ENCODE measurements at regions not wholly inside any gene's neighbourhood (a gene's known extent, or its start where the extent isn't known, plus 50 kb on each side); places are given as distances from the start of the nearest gene placed in this dataset.

DNA sequence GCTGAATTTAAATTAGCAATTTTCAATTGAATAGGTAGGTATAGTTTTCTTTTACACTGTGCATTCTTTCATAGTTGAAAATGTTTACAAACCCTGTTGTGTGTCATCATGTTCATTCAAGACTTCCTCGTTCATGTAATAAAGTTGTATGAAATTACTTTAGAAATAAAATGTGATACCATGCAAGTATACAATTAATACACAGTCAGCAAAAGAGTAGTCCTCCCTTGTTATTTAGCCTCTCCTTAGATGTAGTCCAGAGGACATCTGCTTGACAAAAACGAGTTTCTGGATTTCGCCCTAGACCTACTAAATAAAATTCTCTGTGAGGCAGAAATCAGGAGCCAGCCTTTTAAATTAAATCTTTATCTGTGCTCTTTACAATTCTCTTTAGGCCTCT is 231.6 kb downstream of the CXXC4 start:
- no peaks in the 10 kb centered on the region for H3K9me3 ChIP-seq
- CTCF ChIA-PET = no interaction called here
- H3K27me3 ChIP-seq (ENCODE audit: insufficient read depth) = no peaks in the 10 kb centered on the region
- no peak overlapping the region for H3K27ac ChIP-seq (ENCODE audit: low read depth in 2 of 2, low read length in 1 of 2)
- POLR2A ChIA-PET = no interaction called here
- 2% methylated on average over 3 of the region's 3 CpGs for WGBS (ENCODE audit: low lambda C conversion rate)
- no peaks in the 10 kb centered on the region for H3F3A ChIP-seq (replicated peaks; ENCODE audit: insufficient read depth)
- H3K36me3 ChIP-seq (replicated peaks in 1 of 2; ENCODE audit: control insufficient read depth in 1 of 2, insufficient read depth in 2 of 2, low read length in 1 of 2) = no peaks in the 10 kb centered on the region
- no peaks in the 10 kb centered on the region for H3K79me2 ChIP-seq (ENCODE audit: insufficient read depth)
- H3K9ac ChIP-seq = no peak overlapping the region
- no peak overlapping the region for H3K4me2 ChIP-seq
- TF ChIP-seq CHD2 (IDR thresholded peaks at IDR 0.05; ENCODE audit: low read length, partially characterized antibody) (no peak), RCOR1 (IDR thresholded peaks at IDR 0.05; ENCODE audit: low read length) (no peak), JUND (IDR thresholded peaks at IDR 0.05) (no peak), RAD21 (IDR thresholded peaks at IDR 0.05; ENCODE audit: low read length) (no peak), MXI1 (IDR thresholded peaks at IDR 0.05; ENCODE audit: low read depth, low read length) (no peak), TCF12 (IDR thresholded peaks at IDR 0.05) (no peak), YY1 (IDR thresholded peaks at IDR 0.05; ENCODE audit: low read depth) (no peak)
- no peak overlapping the region for H3K4me3 ChIP-seq (ENCODE audit: low read depth in 2 of 2, low read length in 1 of 2)
- no peak overlapping the region for H2AFZ ChIP-seq (ENCODE audit: low read depth)
- no peak for DNase-seq
- no peaks in the 10 kb centered on the region for H3K9me2 ChIP-seq
- H4K20me1 ChIP-seq (ENCODE audit: insufficient read depth) = no peaks in the 10 kb centered on the region
- H3K4me1 ChIP-seq (ENCODE audit: control insufficient read depth in 1 of 2, insufficient read depth in 2 of 2, low read depth in 1 of 2, low read length in 1 of 2) = no peaks in the 10 kb centered on the region

DNA sequence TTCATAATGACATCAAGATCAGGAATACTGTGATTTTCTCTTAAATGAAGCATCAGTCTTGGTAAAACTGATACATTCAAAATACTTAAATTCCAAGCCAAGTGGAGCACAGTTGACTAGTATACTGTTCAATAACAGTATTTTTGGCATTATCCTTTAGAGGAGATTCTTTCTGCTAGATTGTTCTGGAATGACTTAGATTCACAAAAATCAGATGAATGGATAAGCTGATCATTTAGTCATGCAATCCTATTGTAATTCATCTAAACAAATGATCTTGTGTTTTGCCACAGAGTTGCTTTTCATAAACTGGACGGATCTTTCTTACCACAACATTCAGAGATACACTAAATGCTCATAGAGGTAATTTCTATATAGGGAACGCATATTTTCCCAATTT is 232.0 kb downstream of the CXXC4 start:
- POLR2A ChIA-PET = no interaction called here
- WGBS (ENCODE audit: low lambda C conversion rate) = 13% methylated on average over 2 of the region's 2 CpGs
- no peak overlapping the region for H2AFZ ChIP-seq (ENCODE audit: low read depth)
- no peak overlapping the region for H3K9ac ChIP-seq
- no peaks in the 10 kb centered on the region for H3F3A ChIP-seq (replicated peaks; ENCODE audit: insufficient read depth)
- H3K36me3 ChIP-seq (replicated peaks in 1 of 2; ENCODE audit: control insufficient read depth in 1 of 2, insufficient read depth in 2 of 2, low read length in 1 of 2) = no peaks in the 10 kb centered on the region
- no peak overlapping the region for H3K4me2 ChIP-seq
- no peaks in the 10 kb centered on the region for H3K4me1 ChIP-seq (ENCODE audit: control insufficient read depth in 1 of 2, insufficient read depth in 2 of 2, low read depth in 1 of 2, low read length in 1 of 2)
- no peaks in the 10 kb centered on the region for H4K20me1 ChIP-seq (ENCODE audit: insufficient read depth)
- no peak for DNase-seq
- no peak overlapping the region for H3K4me3 ChIP-seq (ENCODE audit: low read depth in 2 of 2, low read length in 1 of 2)
- H3K79me2 ChIP-seq (ENCODE audit: insufficient read depth) = no peaks in the 10 kb centered on the region
- H3K9me3 ChIP-seq = no peaks in the 10 kb centered on the region
- TF ChIP-seq GABPA (IDR thresholded peaks at IDR 0.05; ENCODE audit: low read depth) (no peak), CTCF (IDR thresholded peaks at IDR 0.05) (no peak), NFIC (IDR thresholded peaks at IDR 0.05; ENCODE audit: borderline replicate concordance) (no peak), CHD2 (IDR thresholded peaks at IDR 0.05; ENCODE audit: low read length, partially characterized antibody) (no peak), FOSL2 (IDR thresholded peaks at IDR 0.05; ENCODE audit: borderline replicate concordance, low read depth) (no peak), NRF1 (IDR thresholded peaks at IDR 0.05; ENCODE audit: low read depth, low read length) (no peak), MXI1 (IDR thresholded peaks at IDR 0.05; ENCODE audit: low read depth, low read length) (no peak), TAF1 (IDR thresholded peaks at IDR 0.05; ENCODE audit: borderline replicate concordance, low read depth, low read length) (no peak), POLR2AphosphoS5 (IDR thresholded peaks at IDR 0.05; ENCODE audit: low read depth, low read length) (no peak), SIN3A (IDR thresholded peaks at IDR 0.05; ENCODE audit: borderline replicate concordance, low read depth, low read length) (no peak), USF2 (IDR thresholded peaks at IDR 0.05; ENCODE audit: borderline replicate concordance, low read depth, low read length) (no peak), EP300 (IDR thresholded peaks at IDR 0.05; ENCODE audit: borderline replicate concordance in 1 of 2, low read depth in 1 of 2, low read length in 1 of 2) (no peak)
- TF ChIP-seq, protein P1, sequence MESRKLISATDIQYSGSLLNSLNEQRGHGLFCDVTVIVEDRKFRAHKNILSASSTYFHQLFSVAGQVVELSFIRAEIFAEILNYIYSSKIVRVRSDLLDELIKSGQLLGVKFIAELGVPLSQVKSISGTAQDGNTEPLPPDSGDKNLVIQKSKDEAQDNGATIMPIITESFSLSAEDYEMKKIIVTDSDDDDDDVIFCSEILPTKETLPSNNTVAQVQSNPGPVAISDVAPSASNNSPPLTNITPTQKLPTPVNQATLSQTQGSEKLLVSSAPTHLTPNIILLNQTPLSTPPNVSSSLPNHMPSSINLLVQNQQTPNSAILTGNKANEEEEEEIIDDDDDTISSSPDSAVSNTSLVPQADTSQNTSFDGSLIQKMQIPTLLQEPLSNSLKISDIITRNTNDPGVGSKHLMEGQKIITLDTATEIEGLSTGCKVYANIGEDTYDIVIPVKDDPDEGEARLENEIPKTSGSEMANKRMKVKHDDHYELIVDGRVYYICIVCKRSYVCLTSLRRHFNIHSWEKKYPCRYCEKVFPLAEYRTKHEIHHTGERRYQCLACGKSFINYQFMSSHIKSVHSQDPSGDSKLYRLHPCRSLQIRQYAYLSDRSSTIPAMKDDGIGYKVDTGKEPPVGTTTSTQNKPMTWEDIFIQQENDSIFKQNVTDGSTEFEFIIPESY (IDR thresholded peaks at IDR 0.05; ENCODE audit: borderline replicate concordance, low read depth) = no peak
- no peaks in the 10 kb centered on the region for H3K9me2 ChIP-seq
- H3K27me3 ChIP-seq (ENCODE audit: insufficient read depth) = no peaks in the 10 kb centered on the region
- CTCF ChIA-PET = no interaction called here
- no peak overlapping the region for H3K27ac ChIP-seq (ENCODE audit: low read depth in 2 of 2, low read length in 1 of 2)

Data from SK-N-SH (cell line).